T-cell (primary cell): ENCODE measurements at regions not wholly inside any gene's neighbourhood (a gene's known extent, or its start where the extent isn't known, plus 50 kb on each side); places are given as distances from the start of the nearest gene placed in this dataset.
"Not testable (repeated sequence)": the region's sequence is repeated elsewhere in the genome, so short reads cannot be mapped to it uniquely, and the experiment has no call there.

Source experiments
- ATAC-seq, 4 experiments: fragments of 200-7000 bp in 3 of 4; fragments of 150-1000 bp in 1 of 4; cut with Tn5 transposase; replicated peaks in 1 of 4; 1 replicate in 3 of 4; 2 replicates in 1 of 4; pipeline ENCODE4 v1.10.0; 2021; ENCODE audit warnings: moderate library complexity in 3 of 4, mild to moderate bottlenecking in 2 of 4, moderate number of reproducible peaks in 1 of 4
- CTCF ChIA-PET, 2 donors: fragments of 300-600 bp; sonication (Branson Sonifier 250); formaldehyde crosslinking; loops; one replicate each; lab custom pipeline; 2022; ENCODE audit warnings: antibody characterized with exemption in 2 of 2; lab: Charles Lee
- POLR2A ChIA-PET, 2 donors: fragments of 300-600 bp; sonication (Branson Sonifier 250); formaldehyde crosslinking; loops; one replicate each; lab custom pipeline; 2022; ENCODE audit warnings: antibody characterized with exemption in 2 of 2; lab: Charles Lee
- DNase-seq, 35 experiments: peaks; one replicate each; pipeline versions ENCODE4 v3.0.0 to v3.0.0-alpha.2; 2013 to 2023
- H3K27ac ChIP-seq: one replicate; pipeline ENCODE4 v1.5.1; 2013; ENCODE audit warnings: low read length
- H3K27me3 ChIP-seq, 2 experiments: replicated peaks in 1 of 2; 1 replicate in 1 of 2; 2 replicates in 1 of 2; pipeline versions ENCODE4 v1.6.1 to v1.7.0; 2013; ENCODE audit warnings: low read length in 1 of 2, mixed read lengths in 1 of 2; ENCODE audit not compliant: control insufficient read depth in 2 of 2, insufficient read depth in 2 of 2; ENCODE audit errors: extremely low read depth in 1 of 2
- H3K36me3 ChIP-seq, 2 donors: 1 replicate in 1 of 2; 2 replicates in 1 of 2; pipeline versions ENCODE4 v1.6.1 to v1.7.0; 2013; ENCODE audit warnings: low read length in 1 of 2; ENCODE audit not compliant: control insufficient read depth in 2 of 2, insufficient read depth in 1 of 2; ENCODE audit errors: extremely low read depth in 1 of 2
- H3K4me1 ChIP-seq, 2 experiments: 1 replicate in 1 of 2; 2 replicates in 1 of 2; pipeline versions ENCODE4 v1.6.1 to v1.7.0; 2013; ENCODE audit warnings: low read length in 2 of 2, mixed read lengths in 1 of 2; ENCODE audit not compliant: insufficient read depth in 2 of 2, control insufficient read depth in 1 of 2; ENCODE audit errors: extremely low read depth in 1 of 2
- H3K4me3 ChIP-seq, 2 donors: 1 replicate in 1 of 2; 2 replicates in 1 of 2; pipeline versions ENCODE4 v1.5.1 to v1.7.0; 2013; ENCODE audit warnings: mild to moderate bottlenecking in 2 of 2, low read length in 1 of 2, moderate library complexity in 1 of 2; ENCODE audit not compliant: control insufficient read depth in 1 of 2; ENCODE audit errors: extremely low read depth in 1 of 2
- H3K9me3 ChIP-seq: 2 replicates; pipeline ENCODE4 v1.7.0; 2013
- H3K27ac Mint-ChIP-seq, 2 donors: one replicate each; pipeline ENCODE4 v1.8.0; 2020 to 2021; ENCODE audit warnings: mild to moderate bottlenecking in 2 of 2, mixed read lengths in 2 of 2
- H3K27me3 Mint-ChIP-seq, 2 donors: one replicate each; pipeline ENCODE4 v1.8.0; 2021 to 2022; ENCODE audit warnings: mixed read lengths in 2 of 2
- H3K36me3 Mint-ChIP-seq: one replicate; pipeline ENCODE4 v1.8.0; 2021; ENCODE audit warnings: mixed read lengths
- H3K4me1 Mint-ChIP-seq, 3 donors: one replicate each; pipeline ENCODE4 v1.8.0; 2020 to 2022; ENCODE audit warnings: mixed read lengths in 3 of 3, mild to moderate bottlenecking in 1 of 3
- H3K4me3 Mint-ChIP-seq, 3 donors: one replicate each; pipeline ENCODE4 v1.8.0; 2020 to 2022; ENCODE audit warnings: mild to moderate bottlenecking in 3 of 3, mixed read lengths in 3 of 3, moderate library complexity in 3 of 3
- H3K9me3 Mint-ChIP-seq, 3 donors: one replicate each; pipeline ENCODE4 v1.8.0; 2020 to 2022; ENCODE audit warnings: mixed read lengths in 3 of 3
- WGBS: methylation state at CpG from one replicate; pipeline ENCODE4 v1.1.5; 2013; ENCODE audit warnings: missing lambda C conversion rate; ENCODE audit not compliant: insufficient coverage; 5-methylcytosine and 5-hydroxymethylcytosine counted together

DNA sequence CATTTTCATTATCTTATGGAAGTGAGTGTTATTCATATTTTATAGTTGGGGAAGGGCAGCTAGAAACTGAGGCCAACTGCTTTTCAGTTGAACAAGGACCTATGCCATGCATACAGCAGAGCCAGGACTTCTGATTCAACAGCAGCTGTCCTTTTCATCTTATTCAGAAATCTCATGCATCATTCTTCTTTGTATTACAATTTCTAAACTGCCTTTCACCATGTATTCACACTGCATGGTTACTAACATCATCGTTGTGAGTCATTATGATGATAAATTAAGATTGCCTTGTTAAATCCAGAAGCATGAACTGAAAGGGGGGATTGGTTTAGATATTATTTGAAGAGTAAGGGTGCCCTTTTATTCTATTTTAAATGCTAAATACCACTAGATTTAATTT lies 1470.1 kb upstream of the GOT2 start:
- POLR2A ChIA-PET: no interaction called here
- no peaks in the 10 kb centered on the region for H3K4me1 ChIP-seq
- no peak overlapping the region for H3K4me3 ChIP-seq
- no peak overlapping the region for H3K27ac ChIP-seq
- Mint-ChIP-seq H3K4me3 (no peak overlapping the region), H3K9me3 (peaks cover 7 to 39% (median 17%) of the 10 kb centered on the region in 3 donors), H3K4me1 (no peaks in the 10 kb centered on the region), H3K36me3 (no peaks in the 10 kb centered on the region), H3K27me3 (no peaks in the 10 kb centered on the region), H3K27ac (no peak overlapping the region)
- no CpG with 5 or more reads among the region's 1 CpG for WGBS
- no peaks in the 10 kb centered on the region for H3K36me3 ChIP-seq
- no peak for ATAC-seq
- CTCF ChIA-PET: no interaction called here
- DNase-seq: no peak
- no peaks in the 10 kb centered on the region for H3K27me3 ChIP-seq
- H3K9me3 ChIP-seq: no peaks in the 10 kb centered on the region

DNA sequence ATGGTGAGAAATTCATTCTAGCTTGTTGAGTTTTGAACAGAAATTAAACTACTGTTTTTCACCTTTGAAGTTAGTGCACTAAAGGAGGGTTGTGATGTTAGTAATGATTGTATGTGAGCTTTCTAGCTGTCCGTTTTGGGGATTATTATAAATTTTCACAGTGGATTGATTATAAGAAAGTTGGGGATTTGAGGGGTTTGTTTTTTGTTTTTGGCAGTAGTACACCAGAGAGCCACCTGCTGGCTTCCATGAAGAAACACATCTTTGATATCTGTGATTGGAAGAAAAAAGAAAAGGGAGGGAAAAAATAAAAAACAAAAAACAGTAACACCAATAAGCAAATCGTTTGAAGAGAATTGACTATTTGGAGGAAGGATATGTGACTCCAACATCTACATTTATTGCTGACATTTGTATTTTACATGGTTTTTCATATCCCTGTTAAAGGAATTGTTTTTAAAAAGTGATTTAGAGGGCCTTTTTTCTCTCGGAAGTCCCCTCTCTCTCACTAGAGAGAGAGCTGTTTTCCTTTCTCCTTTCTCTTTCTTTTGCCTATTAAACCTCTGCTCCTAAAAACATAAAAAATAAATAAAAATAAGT lies 1469.5 kb upstream of the GOT2 start:
- CTCF ChIA-PET: no interaction called here
- no peaks in the 10 kb centered on the region for H3K4me1 Mint-ChIP-seq
- no peaks in the 10 kb centered on the region for H3K27me3 ChIP-seq
- no peaks in the 10 kb centered on the region for H3K27me3 Mint-ChIP-seq
- no peaks in the 10 kb centered on the region for H3K36me3 Mint-ChIP-seq
- DNase-seq (no peak), ATAC-seq (no peak)
- H3K36me3 ChIP-seq: no peaks in the 10 kb centered on the region
- no peak overlapping the region for H3K27ac ChIP-seq
- 33% methylated on average over 1 of the region's 3 CpGs for WGBS
- no peaks in the 10 kb centered on the region for H3K9me3 ChIP-seq
- H3K9me3 Mint-ChIP-seq: peaks cover 7 to 42% (median 21%) of the 10 kb centered on the region in 3 donors
- no peak overlapping the region for H3K4me3 ChIP-seq
- no peak overlapping the region for H3K4me3 Mint-ChIP-seq
- no peak overlapping the region for H3K27ac Mint-ChIP-seq
- POLR2A ChIA-PET: no interaction called here
- H3K4me1 ChIP-seq: no peaks in the 10 kb centered on the region

DNA sequence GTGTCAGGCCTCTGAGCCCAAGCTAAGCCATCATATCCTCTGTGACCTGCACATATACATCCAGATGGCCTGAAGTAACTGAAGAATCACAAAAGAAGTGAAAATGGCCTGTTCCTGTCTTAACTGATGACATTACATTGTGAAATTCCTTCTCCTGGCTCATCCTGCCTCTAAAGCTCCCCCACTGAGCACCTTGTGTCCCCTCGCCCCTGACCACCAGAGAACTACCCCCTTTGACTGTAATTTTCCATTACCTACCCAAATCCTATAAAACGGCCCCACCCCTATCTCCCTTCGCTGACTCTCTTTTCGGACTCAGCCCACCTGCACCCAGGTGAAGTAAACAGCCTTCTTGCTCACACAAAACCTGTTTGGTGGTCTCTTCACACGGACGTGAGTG lies 1466.6 kb upstream of the GOT2 start:
- H3K27me3 ChIP-seq, CTCF ChIA-PET, H3K4me1 Mint-ChIP-seq, DNase-seq, H3K27ac Mint-ChIP-seq, H3K36me3 ChIP-seq, ATAC-seq, H3K4me1 ChIP-seq, H3K36me3 Mint-ChIP-seq, POLR2A ChIA-PET, H3K9me3 ChIP-seq, H3K27me3 Mint-ChIP-seq, H3K4me3 Mint-ChIP-seq, H3K27ac ChIP-seq, H3K4me3 ChIP-seq: not testable (repeated sequence)
- WGBS: 79% methylated on average over 4 of the region's 6 CpGs
- peaks cover 4 to 36% (median 13%) of the 10 kb centered on the region in 3 donors for H3K9me3 Mint-ChIP-seq

DNA sequence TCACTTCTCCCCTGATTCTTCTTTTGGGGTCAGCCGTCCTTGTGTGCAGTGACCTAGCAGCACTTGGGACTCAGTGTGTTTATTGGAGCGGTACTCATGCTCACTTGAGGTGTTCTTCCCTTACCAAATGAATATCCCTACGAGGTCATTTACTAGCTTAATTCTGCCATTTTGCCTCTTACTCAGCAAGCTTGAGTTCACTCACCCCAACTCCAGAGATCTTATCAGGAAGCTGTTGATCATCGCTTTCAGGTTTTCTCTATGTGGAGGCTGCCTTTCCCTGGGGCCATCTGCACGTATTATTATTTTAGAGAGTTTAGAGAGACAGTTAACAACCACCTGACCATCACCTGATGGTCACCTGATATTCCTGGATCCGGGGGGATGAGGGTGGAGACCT lies 1466.0 kb upstream of the GOT2 start:
- 86% methylated on average over 1 of the region's 6 CpGs for WGBS

DNA sequence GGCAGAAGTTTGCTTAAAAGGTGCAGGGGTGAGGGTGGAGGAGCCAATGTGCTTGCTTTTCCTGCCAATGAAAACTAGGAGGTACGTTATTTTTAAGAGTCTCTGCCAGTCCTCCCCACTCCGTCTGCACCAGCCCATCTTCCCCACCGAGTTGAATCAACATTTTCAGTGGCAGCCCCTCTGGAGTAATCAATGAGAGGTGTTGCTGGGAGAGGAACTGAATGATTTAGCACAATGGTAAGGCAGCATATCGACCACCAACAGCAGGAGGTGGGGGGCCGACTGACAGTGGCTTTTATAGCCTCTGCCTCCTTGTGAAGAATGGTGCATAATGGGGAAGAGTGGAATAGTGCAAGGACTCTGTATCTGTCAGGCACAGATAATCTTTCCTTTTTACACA lies 1465.0 kb upstream of the GOT2 start:
- H3K4me3 ChIP-seq: no peak overlapping the region
- Mint-ChIP-seq H3K9me3 (peaks cover 3 to 35% (median 16%) of the 10 kb centered on the region in 3 donors), H3K36me3 (no peaks in the 10 kb centered on the region), H3K4me3 (no peak overlapping the region), H3K27ac (no peak overlapping the region), H3K27me3 (no peaks in the 10 kb centered on the region), H3K4me1 (no peaks in the 10 kb centered on the region)
- H3K36me3 ChIP-seq: no peaks in the 10 kb centered on the region
- no peaks in the 10 kb centered on the region for H3K9me3 ChIP-seq
- POLR2A ChIA-PET: no interaction called here
- no CpG with 5 or more reads among the region's 5 CpGs for WGBS
- CTCF ChIA-PET: no interaction called here
- ATAC-seq (no peak), DNase-seq (no peak)
- no peak overlapping the region for H3K27ac ChIP-seq
- no peaks in the 10 kb centered on the region for H3K4me1 ChIP-seq
- no peaks in the 10 kb centered on the region for H3K27me3 ChIP-seq

More for the DNA sequence above, 1466.0 kb upstream of the GOT2 start:
- H3K4me1 ChIP-seq: no peaks in the 10 kb centered on the region
- H3K9me3 Mint-ChIP-seq: peaks cover 3 to 35% (median 12%) of the 10 kb centered on the region in 3 donors
- no peaks in the 10 kb centered on the region for H3K27me3 ChIP-seq
- no peak overlapping the region for H3K27ac Mint-ChIP-seq
- ChIA-PET POLR2A (no interaction called here), CTCF (no interaction called here)
- no peaks in the 10 kb centered on the region for H3K4me1 Mint-ChIP-seq
- no peak for ATAC-seq
- no peak for DNase-seq
- H3K36me3 ChIP-seq: no peaks in the 10 kb centered on the region
- H3K27me3 Mint-ChIP-seq: no peaks in the 10 kb centered on the region
- H3K4me3 Mint-ChIP-seq: no peak overlapping the region
- no peaks in the 10 kb centered on the region for H3K9me3 ChIP-seq
- H3K4me3 ChIP-seq: no peak overlapping the region
- H3K36me3 Mint-ChIP-seq: no peaks in the 10 kb centered on the region
- no peak overlapping the region for H3K27ac ChIP-seq

DNA sequence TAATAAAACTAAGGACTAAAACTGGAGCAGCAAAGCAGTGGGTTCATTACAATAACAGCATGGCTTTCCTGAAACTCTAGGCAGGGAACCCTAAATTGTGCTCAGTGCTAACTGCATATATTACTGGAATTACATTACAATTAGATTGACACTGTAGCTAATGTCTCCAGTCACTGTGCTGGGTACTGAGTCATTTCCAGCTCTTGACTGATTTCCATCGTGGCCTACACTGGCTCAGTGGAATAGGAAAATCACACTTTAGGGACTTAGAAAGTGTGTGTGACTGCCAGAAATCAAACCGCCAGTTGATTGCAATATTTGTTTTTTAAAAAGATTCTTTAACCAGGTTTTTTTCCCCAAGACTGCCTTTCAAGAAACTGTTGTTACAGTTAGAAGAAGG lies 1447.4 kb upstream of the GOT2 start:
- H3K9me3 Mint-ChIP-seq: peaks cover 18 to 25% (median 23%) of the 10 kb centered on the region in 3 donors
- ChIA-PET CTCF (no interaction called here), POLR2A (no interaction called here)
- Histone ChIP-seq H3K27me3 (no peaks in the 10 kb centered on the region), H3K36me3 (no peaks in the 10 kb centered on the region), H3K9me3 (no peaks in the 10 kb centered on the region), H3K27ac (no peak overlapping the region), H3K4me1 (no peaks in the 10 kb centered on the region), H3K4me3 (no peak overlapping the region)
- H3K27me3 Mint-ChIP-seq: no peaks in the 10 kb centered on the region
- H3K36me3 Mint-ChIP-seq: no peaks in the 10 kb centered on the region
- no peaks in the 10 kb centered on the region for H3K4me1 Mint-ChIP-seq
- no peak for DNase-seq
- no peak for ATAC-seq
- no peak overlapping the region for H3K4me3 Mint-ChIP-seq
- WGBS: no CpG with 5 or more reads among the region's 2 CpGs
- H3K27ac Mint-ChIP-seq: no peak overlapping the region

DNA sequence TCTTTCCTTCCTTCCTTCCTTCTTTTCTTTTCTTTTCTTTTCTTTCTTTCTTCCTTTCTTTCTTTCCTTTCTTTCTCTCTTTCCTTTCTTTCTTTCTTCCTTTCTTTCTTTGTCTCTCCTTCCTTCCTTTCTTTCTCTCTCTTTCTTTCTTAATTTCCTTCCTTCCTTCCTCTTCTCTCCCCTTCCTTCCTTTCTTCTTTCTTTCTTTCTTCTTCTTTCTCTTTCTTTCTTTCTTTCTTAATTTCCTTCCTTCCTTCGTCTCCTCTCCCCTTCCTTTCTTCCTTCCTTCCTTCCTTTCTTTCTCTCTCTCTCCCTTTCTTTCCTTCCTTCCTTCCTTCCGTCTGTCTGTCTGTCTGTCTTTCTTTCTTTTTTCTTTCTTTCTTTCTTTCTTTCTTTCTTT lies 1446.5 kb upstream of the GOT2 start:
- Mint-ChIP-seq H3K4me3 (no peak overlapping the region), H3K27ac (no peak overlapping the region), H3K9me3 (peaks cover 18 to 30% (median 23%) of the 10 kb centered on the region in 3 donors), H3K36me3 (no peaks in the 10 kb centered on the region), H3K4me1 (no peaks in the 10 kb centered on the region), H3K27me3 (no peaks in the 10 kb centered on the region)
- POLR2A ChIA-PET: no interaction called here
- no peaks in the 10 kb centered on the region for H3K4me1 ChIP-seq
- H3K4me3 ChIP-seq: no peak overlapping the region
- H3K9me3 ChIP-seq: no peaks in the 10 kb centered on the region
- no peaks in the 10 kb centered on the region for H3K36me3 ChIP-seq
- no peak overlapping the region for H3K27ac ChIP-seq
- no peak for ATAC-seq
- DNase-seq: no peak
- no peaks in the 10 kb centered on the region for H3K27me3 ChIP-seq
- CTCF ChIA-PET: no interaction called here
- 35% methylated on average over 2 of the region's 2 CpGs for WGBS
